ENCODE measurements at regions not wholly inside any gene's neighbourhood (a gene's known extent, or its start where the extent isn't known, plus 50 kb on each side); places are given as distances from the start of the nearest gene placed in this dataset.

GRCh38 chr11:134997652-134998320, 585.7 kb upstream of the B3GAT1 start:
- TF ChIP-seq CTCF (IDR thresholded peaks at IDR 0.05) (no peak), POLR2A (IDR thresholded peaks at IDR 0.05) (no peak), POLR2AphosphoS5 (IDR thresholded peaks at IDR 0.05) (no peak)
